ENCODE measurements at regions not wholly inside any gene's neighbourhood (a gene's known extent, or its start where the extent isn't known, plus 50 kb on each side); places are given as distances from the start of the nearest gene placed in this dataset.

GRCh38 chr11:37364246-37364839 is 766.3 kb upstream of the RAG2 start:
- Histone ChIP-seq H3K4me3 (replicated peaks in 1 of 2; ENCODE audit: low read depth in 1 of 2, low read length in 2 of 2) (no peak overlapping the region), H3K4me2 (ENCODE audit: low read length) (no peak overlapping the region), H3K36me3 (ENCODE audit: control insufficient read depth in 1 of 2, insufficient read depth in 2 of 2, low read length in 2 of 2) (no peaks in the 10 kb centered on the region), H3K79me2 (ENCODE audit: insufficient read depth, low read length) (no peaks in the 10 kb centered on the region), H3K9me2 (ENCODE audit: insufficient read depth) (no peaks in the 10 kb centered on the region), H3K27ac (ENCODE audit: low read depth, low read length) (no peak overlapping the region), H2AFZ (ENCODE audit: low read depth, low read length, poor library complexity, severe bottlenecking) (no peak overlapping the region), H3K9ac (ENCODE audit: low read length) (no peak overlapping the region), H4K20me1 (ENCODE audit: insufficient read depth) (no peaks in the 10 kb centered on the region), H3K4me1 (ENCODE audit: control insufficient read depth in 1 of 2, insufficient read depth in 2 of 2, low read length in 2 of 2) (no peaks in the 10 kb centered on the region), H3K9me3 (ENCODE audit: control insufficient read depth in 1 of 2, insufficient read depth in 1 of 2, low read depth in 1 of 2, low read length in 2 of 2) (peaks cover 0 to 5% of the 10 kb centered on the region in 2 experiments; a peak in 3 of 4 replicates), H3K27me3 (ENCODE audit: insufficient read depth, low read length) (no peaks in the 10 kb centered on the region)
- no peak for TF ChIP-seq ZBTB33 (IDR thresholded peaks at IDR 0.05; ENCODE audit: extremely low read depth, insufficient replicate concordance, low read length)
- no peak for TF ChIP-seq EZH2phosphoT487 (IDR thresholded peaks at IDR 0.05; ENCODE audit: borderline replicate concordance)
- TF ChIP-seq EZH2 (IDR thresholded peaks at IDR 0.05), result no peak
- TF ChIP-seq FOSL1 (IDR thresholded peaks at IDR 0.05; ENCODE audit: low read depth), result no peak
- TF ChIP-seq ATF3 (IDR thresholded peaks at IDR 0.05), result no peak
- no peak for TF ChIP-seq CBX3 (IDR thresholded peaks at IDR 0.05; ENCODE audit: low read depth)
- no peak for TF ChIP-seq SP1 (IDR thresholded peaks at IDR 0.05; ENCODE audit: low read depth)
- no peak for TF ChIP-seq POLR2A (IDR thresholded peaks at IDR 0.05; ENCODE audit: borderline replicate concordance, extremely low read depth, insufficient read depth, insufficient read length)
- no peak for TF ChIP-seq ZFX (IDR thresholded peaks at IDR 0.05)
- no peak for TF ChIP-seq POLR2AphosphoS5 (IDR thresholded peaks at IDR 0.05; ENCODE audit: low read depth, low read length)
- TF ChIP-seq ELF1 (IDR thresholded peaks at IDR 0.05; ENCODE audit: borderline replicate concordance, low read depth), result no peak
- no peak for TF ChIP-seq CTCF (IDR thresholded peaks at IDR 0.05 in 2 of 3, conservative IDR thresholded peaks at IDR 0.05 in 1 of 3; ENCODE audit: borderline replicate concordance in 1 of 3, insufficient read depth in 1 of 3, low read depth in 2 of 3, low read length in 2 of 3)
- RAD21 ChIA-PET (ENCODE audit: low non-redundant PET in 1 of 2, low total read pairs in 2 of 2, uncharacterized antibody in 2 of 2, unreplicated experiment in 2 of 2), result no interaction called here
- POLR2A ChIA-PET, result no interaction called here
- no peak for DNase-seq (ENCODE audit: low read depth, low spot score)
- ATAC-seq, result no peak
- BruUV-seq (replicated peaks), result no TSS peak
- CTCF ChIA-PET, result no interaction called here
- intact Hi-C loops (cut with micrococcal nuclease), result no loop called here
